ENCODE measurements at regions not wholly inside any gene's neighbourhood (a gene's known extent, or its start where the extent isn't known, plus 50 kb on each side); places are given as distances from the start of the nearest gene placed in this dataset.
"Not testable (repeated sequence)": the region's sequence is repeated elsewhere in the genome, so short reads cannot be mapped to it uniquely, and the experiment has no call there.

DNA sequence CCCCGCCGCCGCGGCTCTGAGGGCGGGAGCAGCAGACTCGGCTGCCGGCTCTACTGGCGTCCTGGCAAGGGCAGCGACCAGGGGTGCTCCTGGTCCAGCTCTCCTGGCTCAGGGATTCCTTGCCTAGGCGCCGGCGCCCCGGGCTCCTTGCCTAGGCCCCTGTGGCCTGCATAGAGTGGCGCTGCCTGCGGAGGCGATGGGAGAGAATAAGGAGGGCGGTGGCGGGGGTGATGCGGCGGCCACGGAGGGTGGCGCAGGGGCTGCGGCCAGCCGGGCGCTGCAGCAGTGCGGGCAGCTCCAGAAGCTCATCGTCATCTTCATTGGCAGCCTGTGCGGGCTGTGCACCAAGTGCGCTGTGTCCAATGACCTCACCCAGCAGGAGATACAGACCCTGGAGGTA is 136.6 kb upstream of the TP53TG3D start:
- DNase-seq: not testable (repeated sequence)

- not testable (repeated sequence) for DNase-seq
Observed at GRCh38 chr16:32120372-32120771, 132.7 kb upstream of the TP53TG3D start.

- not testable (repeated sequence) for DNase-seq
Observed at GRCh38 chr16:32120779-32121178, 132.3 kb upstream of the TP53TG3D start.

DNA sequence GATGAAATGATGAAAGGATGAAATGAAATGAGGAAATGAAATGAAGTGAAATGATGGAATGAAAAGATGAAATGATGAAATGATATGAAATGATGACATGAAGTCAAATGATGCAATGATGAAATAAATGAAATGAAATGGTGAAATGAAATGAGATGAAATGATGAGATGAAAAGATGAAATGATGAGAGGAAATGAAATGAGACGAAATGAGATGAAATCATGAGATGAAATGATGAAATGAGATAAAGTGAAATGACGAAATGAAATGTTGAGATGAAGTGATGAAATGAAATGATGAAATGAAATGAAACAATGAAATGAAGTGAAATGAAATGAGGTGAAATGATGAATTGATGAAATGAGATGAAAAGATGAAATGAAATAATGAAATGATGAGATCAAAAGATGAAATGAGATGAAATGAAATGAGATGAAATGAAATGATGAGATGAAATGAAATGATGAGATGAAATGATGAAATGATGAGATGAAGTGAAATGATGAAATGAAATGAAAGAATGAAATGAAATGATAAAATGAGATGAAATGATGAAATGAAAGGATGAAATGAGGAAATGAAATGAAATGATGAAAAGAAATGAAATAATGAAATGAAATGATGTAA is 131.7 kb upstream of the TP53TG3D start:
- DNase-seq: not testable (repeated sequence)

DNA sequence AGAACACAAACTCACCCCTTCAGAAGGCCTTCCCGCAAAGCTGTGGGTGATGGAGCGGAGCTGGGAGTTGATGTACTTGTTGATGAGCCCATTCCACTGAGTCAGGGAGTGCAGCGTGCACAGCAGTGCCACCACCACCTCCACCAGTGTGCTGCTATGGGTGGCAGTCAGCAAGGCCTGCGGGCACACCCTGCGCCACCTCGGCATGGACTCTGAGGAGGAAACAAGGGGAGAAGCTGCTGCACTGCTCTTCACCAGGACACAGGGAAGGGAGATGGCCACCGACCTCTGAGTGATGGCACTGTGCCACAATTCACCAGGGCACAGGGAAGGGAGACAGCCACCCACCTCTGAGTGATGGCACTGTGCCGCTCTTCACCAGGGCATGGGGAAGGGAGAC is 100.7 kb upstream of the TP53TG3D start:
- not testable (repeated sequence) for DNase-seq

- not testable (repeated sequence) for DNase-seq
Observed at GRCh38 chr16:32187918-32188669, 65.0 kb upstream of the TP53TG3D start.

- not testable (repeated sequence) for DNase-seq
Observed at GRCh38 chr16:32202585-32202984, 50.5 kb upstream of the TP53TG3D start.
